ENCODE measurements at regions not wholly inside any gene's neighbourhood (a gene's known extent, or its start where the extent isn't known, plus 50 kb on each side); places are given as distances from the start of the nearest gene placed in this dataset.

GRCh38 chr12:116346741-116347140 is 69.2 kb upstream of the MED13L start:
- Histone ChIP-seq H3K9me3 (ENCODE audit: control insufficient read depth, insufficient read depth, low read depth, low read length) (peaks cover 13% of the 10 kb centered on the region), H3K27ac (ENCODE audit: low read depth, low read length) (no peak overlapping the region), H3K4me1 (ENCODE audit: control insufficient read depth, insufficient read depth, low read length) (no peaks in the 10 kb centered on the region), H3K4me3 (ENCODE audit: low read depth, low read length) (no peak overlapping the region), H3K9ac (ENCODE audit: low read length) (no peak overlapping the region), H3K36me3 (ENCODE audit: control insufficient read depth, insufficient read depth, low read length) (no peaks in the 10 kb centered on the region), H3K27me3 (ENCODE audit: control insufficient read depth, insufficient read depth, low read length) (no peaks in the 10 kb centered on the region)

DNA sequence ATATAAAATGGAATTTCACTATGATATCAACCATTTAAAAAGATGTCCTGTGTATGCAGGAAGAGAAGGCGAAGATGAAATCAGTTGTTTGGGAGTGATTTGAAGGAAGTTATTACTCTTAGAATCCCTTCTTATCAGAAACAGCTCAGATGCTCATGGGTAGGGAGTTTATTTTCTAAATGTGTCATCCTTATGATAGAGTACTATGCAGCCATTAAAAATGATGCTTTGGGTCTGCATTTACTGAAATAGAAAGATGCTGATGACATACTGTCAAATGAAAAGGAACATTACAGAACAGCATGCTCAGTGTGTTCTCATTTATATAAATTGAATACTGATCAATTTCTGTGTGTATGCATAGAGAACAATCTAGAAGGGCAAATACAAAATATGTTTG is 69.8 kb upstream of the MED13L start:
- H3K27ac ChIP-seq (ENCODE audit: low read depth, low read length): no peak overlapping the region
- no peaks in the 10 kb centered on the region for H3K27me3 ChIP-seq (ENCODE audit: control insufficient read depth, insufficient read depth, low read length)
- no peak overlapping the region for H3K4me3 ChIP-seq (ENCODE audit: low read depth, low read length)
- H3K9me3 ChIP-seq (ENCODE audit: control insufficient read depth, insufficient read depth, low read depth, low read length): peaks cover 11% of the 10 kb centered on the region
- no peaks in the 10 kb centered on the region for H3K4me1 ChIP-seq (ENCODE audit: control insufficient read depth, insufficient read depth, low read length)
- no peak overlapping the region for H3K9ac ChIP-seq (ENCODE audit: low read length)
- no peaks in the 10 kb centered on the region for H3K36me3 ChIP-seq (ENCODE audit: control insufficient read depth, insufficient read depth, low read length)

- H3K27ac ChIP-seq (ENCODE audit: low read depth, low read length): no peak overlapping the region
- H3K4me1 ChIP-seq (ENCODE audit: control insufficient read depth, insufficient read depth, low read length): peaks cover under 1% of the 10 kb centered on the region; the same call in 1 of the 2 replicates
- no peaks in the 10 kb centered on the region for H3K9me3 ChIP-seq (ENCODE audit: control insufficient read depth, insufficient read depth, low read depth, low read length)
- H3K36me3 ChIP-seq (ENCODE audit: control insufficient read depth, insufficient read depth, low read length): no peaks in the 10 kb centered on the region
- no peak overlapping the region for H3K4me3 ChIP-seq (ENCODE audit: low read depth, low read length)
- no peaks in the 10 kb centered on the region for H3K27me3 ChIP-seq (ENCODE audit: control insufficient read depth, insufficient read depth, low read length)
- no peak overlapping the region for H3K9ac ChIP-seq (ENCODE audit: low read length)
Observed at GRCh38 chr12:116352315-116352835, 74.9 kb upstream of the MED13L start.

- Histone ChIP-seq H3K9me3 (ENCODE audit: control insufficient read depth, insufficient read depth, low read depth, low read length) (no peaks in the 10 kb centered on the region), H3K27ac (ENCODE audit: low read depth, low read length) (no peak overlapping the region), H3K4me3 (ENCODE audit: low read depth, low read length) (no peak overlapping the region), H3K4me1 (ENCODE audit: control insufficient read depth, insufficient read depth, low read length) (peaks cover 14% of the 10 kb centered on the region), H3K36me3 (ENCODE audit: control insufficient read depth, insufficient read depth, low read length) (no peaks in the 10 kb centered on the region), H3K9ac (ENCODE audit: low read length) (no peak overlapping the region), H3K27me3 (ENCODE audit: control insufficient read depth, insufficient read depth, low read length) (no peaks in the 10 kb centered on the region)
Observed at GRCh38 chr12:116353958-116354357, 76.5 kb upstream of the MED13L start.

- Histone ChIP-seq H3K36me3 (ENCODE audit: control insufficient read depth, insufficient read depth, low read length) (no peaks in the 10 kb centered on the region), H3K4me3 (ENCODE audit: low read depth, low read length) (no peak overlapping the region), H3K4me1 (ENCODE audit: control insufficient read depth, insufficient read depth, low read length) (peaks cover 17% of the 10 kb centered on the region), H3K27ac (ENCODE audit: low read depth, low read length) (no peak overlapping the region), H3K27me3 (ENCODE audit: control insufficient read depth, insufficient read depth, low read length) (no peaks in the 10 kb centered on the region), H3K9ac (ENCODE audit: low read length) (no peak overlapping the region), H3K9me3 (ENCODE audit: control insufficient read depth, insufficient read depth, low read depth, low read length) (no peaks in the 10 kb centered on the region)
Observed at GRCh38 chr12:116354534-116354933, 77.0 kb upstream of the MED13L start.

GRCh38 chr12:116354950-116355783 is 77.7 kb upstream of the MED13L start:
- Histone ChIP-seq H3K27me3 (ENCODE audit: control insufficient read depth, insufficient read depth, low read length) (no peaks in the 10 kb centered on the region), H3K9me3 (ENCODE audit: control insufficient read depth, insufficient read depth, low read depth, low read length) (no peaks in the 10 kb centered on the region), H3K27ac (ENCODE audit: low read depth, low read length) (no peak overlapping the region), H3K9ac (ENCODE audit: low read length) (no peak overlapping the region), H3K36me3 (ENCODE audit: control insufficient read depth, insufficient read depth, low read length) (no peaks in the 10 kb centered on the region), H3K4me1 (ENCODE audit: control insufficient read depth, insufficient read depth, low read length) (peaks cover 18% of the 10 kb centered on the region), H3K4me3 (ENCODE audit: low read depth, low read length) (no peak overlapping the region)

DNA sequence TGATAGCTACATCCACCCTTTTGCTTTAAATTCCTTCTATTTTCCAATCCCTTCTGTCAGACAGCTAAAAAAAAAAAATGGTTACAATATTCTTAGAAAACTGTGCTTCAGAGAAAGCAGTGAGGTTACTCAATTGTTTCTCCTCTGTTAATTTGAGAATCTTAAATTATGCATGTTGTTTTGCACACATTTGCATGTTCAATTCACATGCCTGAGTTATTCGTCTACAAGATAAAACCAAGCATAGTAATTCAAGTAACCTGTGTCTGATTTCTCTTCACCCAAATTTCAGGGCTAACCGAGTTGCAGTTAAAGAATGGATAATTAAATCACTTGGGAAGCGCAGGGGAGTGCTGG is 81.0 kb upstream of the MED13L start:
- H3K4me3 ChIP-seq (ENCODE audit: low read depth, low read length): peak overlapping the region; percentile 40

DNA sequence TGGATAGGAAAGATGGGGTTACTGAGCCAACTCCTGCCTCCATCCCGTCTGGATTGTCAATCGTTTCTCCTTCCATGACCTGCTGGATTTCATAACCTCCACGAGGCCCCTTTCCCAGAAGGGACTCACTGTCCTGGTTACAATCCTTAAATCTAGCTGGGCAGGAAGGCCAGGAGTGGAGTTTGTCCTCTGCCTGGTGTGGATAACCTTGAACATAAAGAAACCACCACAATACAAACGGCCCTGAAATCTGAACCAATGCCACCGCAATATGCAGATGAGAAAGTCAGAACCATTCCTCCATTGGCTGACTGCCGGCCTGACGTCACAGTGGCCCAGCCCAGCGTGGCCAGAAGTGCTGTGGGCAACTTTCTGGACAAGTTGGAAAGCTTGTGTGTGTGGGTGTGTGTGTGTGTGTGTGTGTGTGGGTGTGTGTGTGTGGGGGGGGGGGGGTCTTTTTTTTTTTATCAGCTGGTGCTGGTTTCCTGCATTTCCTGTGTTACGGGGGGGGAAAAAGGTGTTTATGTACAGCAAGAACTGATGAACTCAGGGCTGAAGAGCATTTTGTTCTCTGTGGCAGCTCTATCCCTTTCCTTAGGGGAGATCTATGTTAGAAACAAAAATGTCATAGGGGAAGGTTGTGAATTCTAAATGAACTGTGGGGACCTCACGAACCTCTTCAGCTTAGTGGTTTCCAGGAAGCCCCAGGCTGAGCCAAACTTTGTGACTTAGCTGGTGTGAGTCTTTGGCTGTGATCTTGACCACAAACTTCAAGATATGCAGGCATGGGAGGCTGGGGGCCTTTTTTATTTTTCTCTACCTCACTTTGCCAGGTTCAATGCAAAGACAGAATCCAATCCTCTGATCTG is 81.6 kb upstream of the MED13L start:
- Histone ChIP-seq H3K36me3 (ENCODE audit: control insufficient read depth, insufficient read depth, low read length) (no peaks in the 10 kb centered on the region), H3K4me3 (ENCODE audit: low read depth, low read length) (peak overlapping the region; percentile 40), H3K4me1 (ENCODE audit: control insufficient read depth, insufficient read depth, low read length) (peaks cover 18% of the 10 kb centered on the region), H3K27ac (ENCODE audit: low read depth, low read length) (peak overlapping the region; percentile 50; the same call in 1 of the 2 replicates), H3K9ac (ENCODE audit: low read length) (peak overlapping the region; percentile 28), H3K9me3 (ENCODE audit: control insufficient read depth, insufficient read depth, low read depth, low read length) (no peaks in the 10 kb centered on the region), H3K27me3 (ENCODE audit: control insufficient read depth, insufficient read depth, low read length) (no peaks in the 10 kb centered on the region)

More for the DNA sequence above, 81.0 kb upstream of the MED13L start:
- Histone ChIP-seq H3K4me1 (ENCODE audit: control insufficient read depth, insufficient read depth, low read length) (peaks cover 18% of the 10 kb centered on the region), H3K9ac (ENCODE audit: low read length) (peak overlapping the region; percentile 28), H3K9me3 (ENCODE audit: control insufficient read depth, insufficient read depth, low read depth, low read length) (no peaks in the 10 kb centered on the region), H3K27ac (ENCODE audit: low read depth, low read length) (0 out of 2 replicates have a peak overlapping the region, but pooled peaks have one; percentile 18), H3K36me3 (ENCODE audit: control insufficient read depth, insufficient read depth, low read length) (no peaks in the 10 kb centered on the region), H3K27me3 (ENCODE audit: control insufficient read depth, insufficient read depth, low read length) (no peaks in the 10 kb centered on the region)

DNA sequence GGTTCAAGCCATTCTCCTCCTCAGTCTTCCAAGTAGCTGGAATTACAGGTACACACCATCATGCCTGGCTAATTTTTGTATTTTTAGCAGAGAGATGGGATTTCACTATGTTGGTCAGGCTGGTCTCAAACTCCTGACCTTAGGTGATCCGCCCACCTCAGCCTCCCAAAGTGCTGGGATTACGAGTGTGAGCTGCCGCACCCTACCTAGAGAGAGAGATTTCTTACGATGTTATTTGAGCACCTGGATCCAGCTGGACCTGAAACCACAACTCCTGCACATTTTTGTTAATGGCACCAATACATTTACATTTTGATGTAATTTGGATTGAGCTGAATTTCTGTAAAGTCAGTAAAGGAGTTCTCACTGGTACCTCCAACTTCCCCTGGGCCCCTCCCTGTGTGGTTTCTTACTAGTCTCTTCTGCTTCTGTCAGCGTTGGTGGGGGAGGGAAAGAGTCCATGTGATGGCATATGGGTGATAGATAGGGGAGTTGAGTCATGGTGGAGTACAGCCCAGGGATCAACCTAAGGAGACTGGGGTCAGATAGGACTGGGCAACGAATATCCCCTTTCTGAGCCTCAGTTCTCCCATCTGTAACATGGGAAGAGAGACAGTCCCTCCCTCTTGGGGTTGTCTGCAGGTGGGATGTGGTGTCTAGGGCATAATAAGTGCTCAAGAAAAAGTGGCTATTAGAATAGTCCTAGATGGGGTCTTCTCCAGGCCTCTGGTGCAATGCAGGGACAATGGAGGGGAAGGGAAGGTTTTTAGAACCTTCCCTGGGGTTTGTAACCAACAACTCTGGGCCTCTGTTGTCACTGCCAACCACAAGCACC is 83.3 kb upstream of the MED13L start:
- no peaks in the 10 kb centered on the region for H3K9me3 ChIP-seq (ENCODE audit: control insufficient read depth, insufficient read depth, low read depth, low read length)
- H3K4me1 ChIP-seq (ENCODE audit: control insufficient read depth, insufficient read depth, low read length): peaks cover 18% of the 10 kb centered on the region
- H3K9ac ChIP-seq (ENCODE audit: low read length): no peak overlapping the region
- no peak overlapping the region for H3K4me3 ChIP-seq (ENCODE audit: low read depth, low read length)
- no peaks in the 10 kb centered on the region for H3K36me3 ChIP-seq (ENCODE audit: control insufficient read depth, insufficient read depth, low read length)
- no peak overlapping the region for H3K27ac ChIP-seq (ENCODE audit: low read depth, low read length)
- no peaks in the 10 kb centered on the region for H3K27me3 ChIP-seq (ENCODE audit: control insufficient read depth, insufficient read depth, low read length)

DNA sequence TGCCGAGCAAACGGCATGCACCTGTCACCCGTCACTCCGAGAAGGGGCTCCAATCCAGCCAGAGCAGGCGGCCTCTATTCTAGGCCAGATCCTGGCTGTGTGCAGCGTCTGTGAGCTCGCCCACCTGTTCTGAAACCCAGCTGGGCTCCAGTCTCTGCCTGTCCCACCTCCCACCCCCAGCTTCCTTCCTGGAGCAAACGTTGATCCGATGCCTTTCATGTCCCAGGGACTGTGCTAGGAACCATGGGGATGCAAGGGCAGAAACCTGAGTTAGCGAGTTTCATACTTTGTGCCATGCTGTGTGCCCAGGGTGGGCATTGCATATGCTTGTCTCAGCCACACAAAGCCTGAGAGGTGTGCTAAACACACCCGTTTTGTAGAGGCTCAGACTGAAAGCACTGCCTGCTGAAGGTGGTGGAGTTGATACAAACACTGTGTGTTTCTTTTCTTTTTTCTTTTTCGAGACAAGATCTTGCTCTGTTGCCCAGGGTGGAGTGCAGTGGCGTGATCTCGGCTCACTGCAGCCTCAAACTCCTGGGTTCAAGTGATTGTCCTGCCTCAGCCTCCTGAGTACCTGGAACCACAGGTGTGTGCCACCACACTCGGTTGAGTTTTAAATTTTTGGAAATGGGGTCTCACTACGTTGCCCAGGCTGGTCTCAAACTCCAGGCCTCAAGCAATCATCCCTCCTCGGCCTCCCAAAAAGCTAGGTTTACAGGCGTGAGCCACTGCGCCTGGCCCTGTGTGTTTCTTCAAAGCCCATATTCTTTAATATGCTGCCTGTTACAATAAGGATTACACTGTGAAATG is 84.1 kb upstream of the MED13L start:
- no peaks in the 10 kb centered on the region for H3K36me3 ChIP-seq (ENCODE audit: control insufficient read depth, insufficient read depth, low read length)
- no peak overlapping the region for H3K27ac ChIP-seq (ENCODE audit: low read depth, low read length)
- peaks cover 18% of the 10 kb centered on the region for H3K4me1 ChIP-seq (ENCODE audit: control insufficient read depth, insufficient read depth, low read length)
- no peak overlapping the region for H3K9ac ChIP-seq (ENCODE audit: low read length)
- H3K4me3 ChIP-seq (ENCODE audit: low read depth, low read length): no peak overlapping the region
- no peaks in the 10 kb centered on the region for H3K27me3 ChIP-seq (ENCODE audit: control insufficient read depth, insufficient read depth, low read length)
- H3K9me3 ChIP-seq (ENCODE audit: control insufficient read depth, insufficient read depth, low read depth, low read length): no peaks in the 10 kb centered on the region
